K562 (cell line): ENCODE measurements at regions not wholly inside any gene's neighbourhood (a gene's known extent, or its start where the extent isn't known, plus 50 kb on each side); places are given as distances from the start of the nearest gene placed in this dataset.

Experiments used
- ATAC-seq: fragments of 200-7000 bp; cut with Tn5 transposase; 3 replicates; pipeline ENCODE4 v1.9.1; 2020; ENCODE audit warnings: moderate library complexity
- BruUV-seq: library from RNA; stranded (reverse); fragments of 400-500 nt; replicated peaks from 2 replicates; lab custom pipeline; 2021; lab: Mats Ljungman, UMichigan
- CTCF ChIA-PET: fragments of 300-600 bp; formaldehyde crosslinking; extraction: SDS; loops from one replicate; lab custom pipeline; 2021; ENCODE audit warnings: low intra/inter-chr PET ratio; lab: Yijun Ruan, JAX
- POLR2A ChIA-PET: fragments of 300-600, 350-650 bp; sonication (Branson Sonifier 250); formaldehyde crosslinking; extraction: SDS; loops from one replicate; lab custom pipeline; 2021; ENCODE audit warnings: antibody characterized with exemption, inconsistent platforms; lab: Yijun Ruan, JAX
- DNase-seq, 4 experiments: peaks; one replicate each; pipeline versions ENCODE4 v3.0.0 to v3.0.0-alpha.2; 2011 to 2018; ENCODE audit warnings: low spot score in 3 of 4, mixed read lengths in 3 of 4; ENCODE audit errors: extremely low read depth in 1 of 4
- FAIRE-seq: peaks from 2 replicates; lab custom pipeline; 2011; peaks lifted over from hg19 to GRCh38; lab: Jason Lieb, UNC
- H2AFZ ChIP-seq: 2 replicates; pipeline ENCODE4 v1.6.0; 2011; ENCODE audit warnings: low read depth, low read length, control low read depth, inconsistent platforms
- H3K27ac ChIP-seq: fragments of 200-600 bp; 3 replicates; pipeline ENCODE4 v1.8.0; 2011; ENCODE audit warnings: low read depth, mild to moderate bottlenecking, control low read depth, inconsistent platforms, low read length, moderate library complexity, mixed read lengths; ENCODE audit errors: extremely low read depth
- H3K27me3 ChIP-seq, 2 experiments: fragments of 300-600 bp in 1 of 2; 2 replicates in 1 of 2; 3 replicates in 1 of 2; pipeline versions ENCODE4 v1.6.0 to v1.8.0; 2011; ENCODE audit warnings: inconsistent platforms in 2 of 2, low read length in 2 of 2, mild to moderate bottlenecking in 1 of 2, mixed read lengths in 1 of 2, moderate library complexity in 1 of 2; ENCODE audit not compliant: control insufficient read depth in 2 of 2, insufficient read depth in 2 of 2
- H3K36me3 ChIP-seq: fragments of 300-600 bp; 3 replicates; pipeline ENCODE4 v1.8.0; 2011; ENCODE audit warnings: mild to moderate bottlenecking, low read length, inconsistent platforms; ENCODE audit not compliant: control insufficient read depth, insufficient read depth
- H3K4me1 ChIP-seq, 2 experiments: fragments of 200-600 bp in 1 of 2; replicated peaks in 1 of 2; 2 replicates in 1 of 2; 3 replicates in 1 of 2; pipeline versions ENCODE4 v1.5.1 to v1.8.0; 2011; ENCODE audit warnings: inconsistent platforms in 2 of 2, low read length in 2 of 2, mild to moderate bottlenecking in 1 of 2, mixed read lengths in 1 of 2, moderate library complexity in 1 of 2; ENCODE audit not compliant: control insufficient read depth in 2 of 2, insufficient read depth in 2 of 2
- H3K4me2 ChIP-seq: 2 replicates; pipeline ENCODE4 v1.6.1; 2011; ENCODE audit warnings: low read length, control low read depth, inconsistent platforms, mixed read lengths; ENCODE audit not compliant: insufficient read depth
- H3K4me3 ChIP-seq: fragments of 200-600 bp; sonication (generic), shearing (Covaris generic); 2 replicates; pipeline ENCODE4 v1.5.1; 2016; ENCODE audit warnings: control low read depth, inconsistent platforms
- H3K79me2 ChIP-seq: fragments of 200-600 bp; 3 replicates; pipeline ENCODE4 v1.8.0; 2011; ENCODE audit warnings: low read length, inconsistent platforms; ENCODE audit not compliant: control insufficient read depth, insufficient read depth
- H3K9ac ChIP-seq, 2 experiments: 2 replicates each; pipeline versions ENCODE4 v1.6.0 to v1.6.1; 2011; ENCODE audit warnings: low read depth in 2 of 2, low read length in 2 of 2, control low read depth in 1 of 2, inconsistent platforms in 1 of 2, mild to moderate bottlenecking in 1 of 2, mixed read lengths in 1 of 2; ENCODE audit not compliant: insufficient read depth in 1 of 2
- H3K9me1 ChIP-seq: one replicate; pipeline ENCODE4 v1.6.0; 2011; ENCODE audit warnings: inconsistent platforms, mild to moderate bottlenecking, low read length, moderate library complexity; ENCODE audit not compliant: control insufficient read depth, insufficient read depth
- H3K9me3 ChIP-seq: replicated peaks from 2 replicates; pipeline ENCODE4 v1.5.1; 2011; ENCODE audit warnings: low read depth, low read length, inconsistent platforms; ENCODE audit not compliant: control insufficient read depth, insufficient read depth
- H4K20me1 ChIP-seq: replicated peaks from 2 replicates; pipeline ENCODE4 v1.6.1; 2011; ENCODE audit warnings: low read length, inconsistent platforms, mixed read lengths; ENCODE audit not compliant: control insufficient read depth, insufficient read depth
- CREM ChIP-seq: IDR thresholded peaks from 2 replicates; pipeline ENCODE4 v1.6.1; 2014; ENCODE audit warnings: antibody characterized with exemption, low read depth
- ESRRA ChIP-seq: fragments of 450-650 bp; IDR thresholded peaks from 2 replicates; pipeline ENCODE4 v1.6.1; 2014; ENCODE audit warnings: low read depth, mild to moderate bottlenecking, moderate library complexity, borderline replicate concordance
- KLF6 ChIP-seq: fragments of 250-450 bp; sonication (Bioruptor Pico); IDR thresholded peaks from 2 replicates; pipeline ENCODE4 v1.4.0; 2020; ENCODE audit warnings: mild to moderate bottlenecking, moderate library complexity, borderline replicate concordance
- MEF2A ChIP-seq: IDR thresholded peaks from 2 replicates; pipeline ENCODE4 v1.6.1; 2011; ENCODE audit warnings: low read depth, mild to moderate bottlenecking, low read length, moderate library complexity; ENCODE audit not compliant: control insufficient read depth
- MITF ChIP-seq: IDR thresholded peaks from 2 replicates; pipeline ENCODE4 v1.6.1; 2014; ENCODE audit warnings: antibody characterized with exemption
- NCOA1 ChIP-seq: fragments of 450-650 bp; IDR thresholded peaks from 2 replicates; pipeline ENCODE4 v1.6.1; 2016; ENCODE audit warnings: low read depth
- NFYB ChIP-seq: IDR thresholded peaks from 2 replicates; pipeline ENCODE4 v1.6.1; 2011; ENCODE audit warnings: mild to moderate bottlenecking, moderate library complexity; ENCODE audit not compliant: insufficient read length; ENCODE audit errors: extremely low read depth
- NR2F6 ChIP-seq: fragments of 450-650 bp; formaldehyde crosslinking; IDR thresholded peaks from 2 replicates; pipeline ENCODE4 v1.4.0; 2020; ENCODE audit warnings: mild to moderate bottlenecking
- SIN3A ChIP-seq, 2 experiments: fragments of 150-350 bp in 1 of 2; IDR thresholded peaks; 2 replicates each; pipeline ENCODE4 v1.6.1; 2011 to 2016; ENCODE audit warnings: borderline replicate concordance in 2 of 2, low read depth in 2 of 2, low read length in 2 of 2, mild to moderate bottlenecking in 2 of 2, moderate library complexity in 2 of 2; ENCODE audit not compliant: control insufficient read depth in 1 of 2
- TAL1 ChIP-seq: fragments of 450-650 bp; IDR thresholded peaks from 2 replicates; pipeline ENCODE4 v1.6.1; 2016; ENCODE audit warnings: mild to moderate bottlenecking
- TARDBP ChIP-seq: fragments of 450-650 bp; IDR thresholded peaks from 2 replicates; pipeline ENCODE4 v1.6.1; 2016
- TRIM24 ChIP-seq, 2 experiments: fragments of 450-650 bp; IDR thresholded peaks; 2 replicates each; pipeline ENCODE4 v1.6.1; 2016
- ZNF76 ChIP-seq: fragments of 250-450 bp; sonication (Bioruptor Pico); IDR thresholded peaks from 2 replicates; pipeline ENCODE4 v1.4.0; 2020; ENCODE audit warnings: mild to moderate bottlenecking, moderate library complexity, borderline replicate concordance
- ZNF778 ChIP-seq: fragments of 450-650 bp; formaldehyde crosslinking; IDR thresholded peaks from 2 replicates; pipeline ENCODE4 v1.4.0; 2020; ENCODE audit warnings: mild to moderate bottlenecking, moderate library complexity
- WGBS: fragments of 100-300 bp; shearing (Covaris generic); methylation state at CpG from one replicate; pipeline ENCODE4 v1.1.6; 2016; ENCODE audit warnings: low coverage, mixed read lengths; ENCODE audit not compliant: insufficient coverage; ENCODE audit errors: missing lambda C conversion rate; 5-methylcytosine and 5-hydroxymethylcytosine counted together
- in situ Hi-C: fragments of 300-500 bp; cut with MboI; formaldehyde crosslinking; loops from 4 replicates; pipeline ENCODE4 v1.15.0; 2018; ENCODE audit warnings: inconsistent platforms, mixed read lengths
- intact Hi-C: fragments of 100-400 bp; cut with micrococcal nuclease; formaldehyde crosslinking; loops from 2 replicates; pipeline ENCODE4 v1.14.2; 2022

- WGBS = 0% methylated on average over 2 of the region's 2 CpGs
- intact Hi-C loops (no loop called here), in situ Hi-C loops (no loop called here)
- Histone ChIP-seq H3K9me3 (no peaks in the 10 kb centered on the region), H3K4me2 (no peak overlapping the region), H2AFZ (no peak overlapping the region), H3K79me2 (no peaks in the 10 kb centered on the region), H3K27me3 (peaks cover 0 to 21% of the 10 kb centered on the region in 2 experiments; a peak in 2 of 5 replicates), H4K20me1 (no peaks in the 10 kb centered on the region), H3K4me3 (no peak overlapping the region), H3K4me1 (no peaks in the 10 kb centered on the region), H3K27ac (no peak overlapping the region), H3K9ac (no peak overlapping the region), H3K9me1 (no peaks in the 10 kb centered on the region), H3K36me3 (no peaks in the 10 kb centered on the region)
- DNase-seq (no peak), FAIRE-seq (no peak), ATAC-seq (no peak)
- CTCF ChIA-PET = no interaction called here
- TF ChIP-seq ESRRA (no peak), CREM (no peak), ZNF76 (CRISPR knock-in tag) (no peak), NR2F6 (CRISPR knock-in tag) (no peak), MEF2A (no peak), NCOA1 (no peak), MITF (no peak), TRIM24 (IDR thresholded peaks at IDR 0.05) (no peak), TARDBP (no peak), NFYB (no peak), SIN3A (IDR thresholded peaks at IDR 0.05; ENCODE audit: borderline replicate concordance in 2 of 2, control insufficient read depth in 1 of 2, low read depth in 2 of 2, low read length in 2 of 2) (no peak), TAL1 (no peak), ZNF778 (CRISPR knock-in tag) (no peak), KLF6 (CRISPR knock-in tag) (no peak)
- BruUV-seq = no TSS peak
- POLR2A ChIA-PET = interaction anchor here (0.9 kb wide), 1 partner anchor 87 kb away, joined by 5 read pairs; no protein-coding TSS in a partner anchor
Measured at GRCh38 chr11:130544266-130544665, 95.8 kb downstream of the ADAMTS15 start.
